ENCODE measurements at regions not wholly inside any gene's neighbourhood (a gene's known extent, or its start where the extent isn't known, plus 50 kb on each side); places are given as distances from the start of the nearest gene placed in this dataset.

DNA sequence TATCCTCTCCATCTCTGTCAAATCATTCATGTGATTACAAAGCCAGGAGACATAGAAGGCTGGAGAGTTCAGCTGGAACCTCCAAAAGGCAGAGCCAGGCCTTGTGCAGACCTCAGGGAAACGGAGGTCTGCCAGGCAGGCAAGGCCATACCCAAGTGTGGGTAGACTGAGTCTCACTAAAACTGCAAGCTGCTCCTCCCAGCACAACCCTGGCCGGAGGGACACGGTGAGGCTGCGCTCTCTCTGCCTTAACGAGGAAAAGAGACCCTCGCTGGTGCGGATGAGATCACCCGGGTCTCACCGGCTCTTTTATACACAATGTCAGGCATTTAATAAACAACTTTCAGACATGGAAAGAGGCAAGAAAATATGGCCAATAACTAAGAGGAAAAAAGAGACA is 66.1 kb upstream of the INPP5A start:
- no peak overlapping the region for H3K4me2 ChIP-seq
- ChIA-PET POLR2A (ENCODE audit: unreplicated experiment) (no interaction called here), CTCF (interaction anchor here (0.7 kb wide), 1 partner anchor 22 kb away, joined by 3 read pairs; no protein-coding TSS in a partner anchor)
- H2AFZ ChIP-seq: no peak overlapping the region
- no peaks in the 10 kb centered on the region for H3K9me3 ChIP-seq (ENCODE audit: insufficient read depth, low read depth)
- H3K4me3 ChIP-seq: no peak overlapping the region
- TF ChIP-seq, protein P1, sequence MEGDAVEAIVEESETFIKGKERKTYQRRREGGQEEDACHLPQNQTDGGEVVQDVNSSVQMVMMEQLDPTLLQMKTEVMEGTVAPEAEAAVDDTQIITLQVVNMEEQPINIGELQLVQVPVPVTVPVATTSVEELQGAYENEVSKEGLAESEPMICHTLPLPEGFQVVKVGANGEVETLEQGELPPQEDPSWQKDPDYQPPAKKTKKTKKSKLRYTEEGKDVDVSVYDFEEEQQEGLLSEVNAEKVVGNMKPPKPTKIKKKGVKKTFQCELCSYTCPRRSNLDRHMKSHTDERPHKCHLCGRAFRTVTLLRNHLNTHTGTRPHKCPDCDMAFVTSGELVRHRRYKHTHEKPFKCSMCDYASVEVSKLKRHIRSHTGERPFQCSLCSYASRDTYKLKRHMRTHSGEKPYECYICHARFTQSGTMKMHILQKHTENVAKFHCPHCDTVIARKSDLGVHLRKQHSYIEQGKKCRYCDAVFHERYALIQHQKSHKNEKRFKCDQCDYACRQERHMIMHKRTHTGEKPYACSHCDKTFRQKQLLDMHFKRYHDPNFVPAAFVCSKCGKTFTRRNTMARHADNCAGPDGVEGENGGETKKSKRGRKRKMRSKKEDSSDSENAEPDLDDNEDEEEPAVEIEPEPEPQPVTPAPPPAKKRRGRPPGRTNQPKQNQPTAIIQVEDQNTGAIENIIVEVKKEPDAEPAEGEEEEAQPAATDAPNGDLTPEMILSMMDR (conservative IDR thresholded peaks at IDR 0.05): no peak
- no peak for TF ChIP-seq EZH2 (IDR thresholded peaks at IDR 0.05; ENCODE audit: low read depth)
- no peaks in the 10 kb centered on the region for H3F3A ChIP-seq (ENCODE audit: insufficient read depth, low read depth)
- H3K79me2 ChIP-seq (ENCODE audit: low read depth): no peaks in the 10 kb centered on the region
- no peaks in the 10 kb centered on the region for H3K27me3 ChIP-seq (ENCODE audit: insufficient read depth, low read depth)
- intact Hi-C loops (cut with micrococcal nuclease; ENCODE audit: unreplicated experiment): no loop called here
- H3K36me3 ChIP-seq (ENCODE audit: low read depth): no peaks in the 10 kb centered on the region
- DNase-seq: no peak
- H4K20me1 ChIP-seq (ENCODE audit: insufficient read depth): no peaks in the 10 kb centered on the region
- BruUV-seq (replicated peaks): no TSS peak
- H3K9me2 ChIP-seq (ENCODE audit: insufficient read depth): no peaks in the 10 kb centered on the region
- H3K27ac ChIP-seq: no peak overlapping the region
- peaks cover 11% of the 10 kb centered on the region; the same call in 1 of the 2 replicates for H3K4me1 ChIP-seq (replicated peaks; ENCODE audit: insufficient read depth)

DNA sequence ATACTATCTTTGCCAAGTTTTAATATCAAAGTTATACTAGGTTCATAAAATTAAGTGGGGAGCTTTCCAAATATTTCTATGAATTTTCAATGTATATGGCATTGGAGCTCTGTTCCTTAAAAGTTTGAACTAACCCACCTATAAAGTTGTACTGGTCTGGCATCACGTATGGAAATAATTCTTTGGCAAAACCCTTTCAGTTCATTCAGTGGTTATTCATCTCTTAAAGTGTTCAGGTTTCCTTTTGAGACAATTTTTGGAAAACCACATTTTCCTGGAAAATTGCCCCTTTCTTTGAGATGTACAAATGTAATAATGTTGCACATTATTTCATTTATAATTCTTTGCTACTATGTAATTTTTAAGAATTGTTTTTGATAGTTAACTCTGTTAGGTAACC is 62.5 kb upstream of the INPP5A start:
- H3K36me3 ChIP-seq (ENCODE audit: low read depth): no peaks in the 10 kb centered on the region
- TF ChIP-seq, protein P1 (conservative IDR thresholded peaks at IDR 0.05): no peak
- TF ChIP-seq EZH2 (IDR thresholded peaks at IDR 0.05; ENCODE audit: low read depth): no peak
- H3K27ac ChIP-seq: no peak overlapping the region
- BruUV-seq (replicated peaks): no TSS peak
- H3K79me2 ChIP-seq (ENCODE audit: low read depth): no peaks in the 10 kb centered on the region
- no peak overlapping the region for H2AFZ ChIP-seq
- ChIA-PET POLR2A (ENCODE audit: unreplicated experiment) (no interaction called here), CTCF (no interaction called here)
- no peak for DNase-seq
- H3K9me2 ChIP-seq (ENCODE audit: insufficient read depth): no peaks in the 10 kb centered on the region
- no peak overlapping the region for H3K4me2 ChIP-seq
- intact Hi-C loops (cut with micrococcal nuclease; ENCODE audit: unreplicated experiment): no loop called here
- H3K27me3 ChIP-seq (ENCODE audit: insufficient read depth, low read depth): no peaks in the 10 kb centered on the region
- H4K20me1 ChIP-seq (ENCODE audit: insufficient read depth): no peaks in the 10 kb centered on the region
- no peak overlapping the region for H3K4me3 ChIP-seq
- no peaks in the 10 kb centered on the region for H3K4me1 ChIP-seq (replicated peaks; ENCODE audit: insufficient read depth)
- H3K9me3 ChIP-seq (ENCODE audit: insufficient read depth, low read depth): no peaks in the 10 kb centered on the region
- no peaks in the 10 kb centered on the region for H3F3A ChIP-seq (ENCODE audit: insufficient read depth, low read depth)

DNA sequence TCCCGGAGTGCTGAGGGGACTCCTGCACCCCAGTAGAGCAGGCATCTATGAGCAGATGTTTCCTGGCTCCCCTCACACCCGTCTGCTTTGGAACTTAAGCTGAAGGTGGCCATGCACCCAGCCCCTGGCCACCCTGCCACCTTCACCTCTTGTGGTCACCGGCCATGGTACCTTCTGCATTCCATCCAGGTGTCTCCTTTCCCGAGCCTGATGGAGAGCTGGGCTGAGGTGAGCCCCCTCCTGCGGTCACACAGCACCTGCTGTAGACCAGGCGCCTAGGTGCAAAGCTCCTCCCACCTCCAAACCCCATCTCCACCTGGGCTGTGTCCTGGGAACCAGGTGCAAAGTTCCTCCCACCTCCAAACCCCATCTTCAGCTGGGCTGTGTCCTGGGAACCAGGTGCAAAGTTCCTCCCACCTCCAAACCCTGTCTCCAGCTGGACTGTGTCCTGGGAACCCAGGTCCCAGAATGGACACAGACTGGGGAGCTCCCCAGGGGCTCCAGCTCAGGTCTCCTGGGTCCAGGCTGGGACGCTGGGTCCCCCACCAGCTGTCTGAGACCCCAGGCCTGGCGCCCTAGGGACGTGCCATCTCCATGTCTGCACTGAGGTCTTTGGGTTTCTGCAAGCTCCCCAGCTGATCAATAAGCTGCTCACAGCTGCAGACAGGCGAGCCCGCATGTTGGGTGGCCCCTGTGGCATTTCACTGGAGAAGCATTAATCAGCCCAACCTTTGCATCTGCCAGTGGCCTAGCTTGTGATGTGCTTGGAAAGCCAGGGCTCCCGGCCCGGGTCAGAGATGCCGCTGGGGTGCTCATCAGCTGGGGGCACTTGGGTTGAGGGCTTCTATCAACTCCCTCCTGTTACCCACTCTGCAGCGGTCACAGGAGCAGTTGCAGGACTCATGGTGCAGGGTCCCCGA is 61.2 kb upstream of the INPP5A start:
- BruUV-seq (replicated peaks): no TSS peak
- no peaks in the 10 kb centered on the region for H4K20me1 ChIP-seq (ENCODE audit: insufficient read depth)
- H3K36me3 ChIP-seq (ENCODE audit: low read depth): no peaks in the 10 kb centered on the region
- H3K79me2 ChIP-seq (ENCODE audit: low read depth): no peaks in the 10 kb centered on the region
- no peak for DNase-seq
- H3F3A ChIP-seq (ENCODE audit: insufficient read depth, low read depth): no peaks in the 10 kb centered on the region
- no peaks in the 10 kb centered on the region for H3K9me2 ChIP-seq (ENCODE audit: insufficient read depth)
- H3K4me1 ChIP-seq (replicated peaks; ENCODE audit: insufficient read depth): no peaks in the 10 kb centered on the region
- H3K27ac ChIP-seq: no peak overlapping the region
- no peak overlapping the region for H3K4me2 ChIP-seq
- peaks cover 3% of the 10 kb centered on the region; the same call in 1 of the 2 replicates for H3K27me3 ChIP-seq (ENCODE audit: insufficient read depth, low read depth)
- intact Hi-C loops (cut with micrococcal nuclease; ENCODE audit: unreplicated experiment): no loop called here
- no peak overlapping the region for H3K4me3 ChIP-seq
- CTCF ChIA-PET: interaction anchor here (0.6 kb wide), 1 partner anchor 46 kb away, joined by 3 read pairs; no protein-coding TSS in a partner anchor
- TF ChIP-seq EZH2 (IDR thresholded peaks at IDR 0.05; ENCODE audit: low read depth): no peak
- TF ChIP-seq, protein P1 (conservative IDR thresholded peaks at IDR 0.05): no peak
- POLR2A ChIA-PET (ENCODE audit: unreplicated experiment): no interaction called here
- H2AFZ ChIP-seq: no peak overlapping the region
- no peaks in the 10 kb centered on the region for H3K9me3 ChIP-seq (ENCODE audit: insufficient read depth, low read depth)
